HPDE6-E6E7 (cell line): ENCODE measurements at regions not wholly inside any gene's neighbourhood (a gene's known extent, or its start where the extent isn't known, plus 50 kb on each side); places are given as distances from the start of the nearest gene placed in this dataset.
"Not testable (repeated sequence)": the region's sequence is repeated elsewhere in the genome, so short reads cannot be mapped to it uniquely, and the experiment has no call there.

ENCODE experiments used
- DNase-seq: peaks from one replicate; pipeline ENCODE4 v3.0.0; 2011; ENCODE audit warnings: missing footprints; ENCODE audit errors: extremely low spot score

- no peak for DNase-seq
Measured at GRCh38 chr18:47410139-47410538, 158.7 kb upstream of the SKOR2 start.

DNA sequence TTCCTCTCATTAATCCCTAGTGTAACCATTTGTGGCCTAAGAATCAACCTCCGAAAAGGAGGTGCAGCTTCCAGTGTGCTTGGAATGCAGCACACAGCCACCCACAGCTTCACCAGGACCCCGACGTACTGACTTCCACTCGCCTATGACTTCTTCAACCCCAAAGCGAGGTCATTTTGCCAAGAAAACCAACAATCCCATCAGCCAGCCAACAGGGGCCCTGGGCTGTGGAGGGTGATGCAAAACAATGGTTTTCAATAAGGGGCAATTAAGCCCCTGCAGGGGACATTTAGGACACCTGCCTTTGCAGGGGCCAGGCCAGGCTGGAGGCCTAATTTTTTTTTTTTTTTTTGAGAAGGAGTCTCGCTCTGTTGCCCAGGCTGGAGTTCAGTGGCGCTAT is 158.1 kb upstream of the SKOR2 start:
- no peak for DNase-seq

- DNase-seq: no peak
Measured at GRCh38 chr18:47407736-47408135, 156.3 kb upstream of the SKOR2 start.

DNA sequence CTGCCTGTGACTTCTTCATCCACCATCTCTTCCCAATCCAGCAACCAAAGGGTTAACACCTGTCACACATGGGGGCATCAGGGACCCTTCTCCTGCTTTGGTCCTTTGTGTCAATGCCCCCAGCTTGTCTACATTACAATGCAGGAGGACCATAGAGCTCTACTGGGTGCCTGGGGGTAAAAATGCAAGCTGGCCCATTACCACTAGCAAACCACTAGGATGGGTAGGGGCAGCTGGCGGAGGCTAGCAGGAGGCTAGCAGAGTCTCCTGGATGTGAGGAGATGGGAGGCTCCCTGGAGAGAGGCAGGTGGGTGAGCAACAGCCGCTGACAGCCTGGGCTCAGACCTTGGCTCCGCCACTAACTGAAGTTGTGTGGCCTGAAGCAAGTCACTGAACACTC is 153.4 kb upstream of the SKOR2 start:
- DNase-seq: no peak

DNA sequence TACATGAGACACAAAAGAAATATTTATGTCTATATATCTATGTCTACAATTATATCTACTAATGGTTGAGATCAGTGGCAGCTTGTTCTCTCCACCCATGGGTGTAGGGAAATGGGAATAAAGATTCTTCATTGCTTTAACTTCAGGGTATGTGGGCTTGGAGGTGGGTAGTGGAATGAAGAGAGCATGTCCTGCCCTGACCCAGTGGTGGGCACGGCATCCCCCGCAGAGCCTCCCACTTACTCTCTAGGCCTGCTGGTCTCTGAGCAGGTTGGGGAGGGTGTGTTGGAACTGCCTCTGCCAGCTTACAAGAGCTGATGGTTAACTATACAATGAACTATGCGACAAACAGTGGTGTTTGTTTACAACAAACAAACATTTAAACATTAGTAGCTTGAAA is 152.5 kb upstream of the SKOR2 start:
- no peak for DNase-seq

DNA sequence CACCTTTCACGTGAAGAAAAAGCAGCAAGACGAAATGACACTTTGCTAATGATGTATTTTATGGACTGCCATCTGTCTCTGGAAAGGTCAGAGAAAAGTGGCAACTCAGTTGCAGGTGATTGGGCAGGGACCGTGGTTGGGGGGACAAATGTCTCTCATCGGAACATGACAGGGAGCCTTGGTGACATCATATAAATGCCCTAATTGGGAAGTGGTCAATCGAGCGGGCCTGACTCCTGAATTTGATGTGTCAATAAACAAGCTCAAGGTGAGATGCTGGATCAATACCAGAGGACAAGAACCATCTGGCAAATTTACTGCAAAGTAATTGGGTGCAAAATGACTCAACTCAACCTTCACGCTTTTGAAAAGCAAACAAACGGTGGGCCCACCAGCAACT is 151.9 kb upstream of the SKOR2 start:
- DNase-seq: no peak

DNA sequence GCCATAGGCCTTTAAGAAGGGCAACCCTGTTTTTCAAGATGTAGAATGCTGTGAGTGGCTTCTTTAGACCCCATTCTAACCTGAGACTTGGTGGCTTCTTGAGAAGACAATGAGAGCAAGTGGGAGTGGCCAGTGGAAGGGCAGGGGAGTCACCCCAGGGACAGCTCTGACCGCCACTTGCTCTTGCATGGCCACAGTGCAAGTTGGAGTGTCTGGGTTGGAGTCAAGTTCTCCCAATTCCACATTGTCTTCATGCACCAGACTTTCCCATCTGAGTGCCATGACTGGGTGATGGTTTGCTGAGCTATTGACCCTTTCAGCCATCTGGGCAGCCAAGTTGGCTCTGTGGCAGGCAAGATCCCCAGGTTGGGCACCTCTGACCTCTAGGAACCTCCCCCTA is 148.0 kb upstream of the SKOR2 start:
- no peak for DNase-seq

DNA sequence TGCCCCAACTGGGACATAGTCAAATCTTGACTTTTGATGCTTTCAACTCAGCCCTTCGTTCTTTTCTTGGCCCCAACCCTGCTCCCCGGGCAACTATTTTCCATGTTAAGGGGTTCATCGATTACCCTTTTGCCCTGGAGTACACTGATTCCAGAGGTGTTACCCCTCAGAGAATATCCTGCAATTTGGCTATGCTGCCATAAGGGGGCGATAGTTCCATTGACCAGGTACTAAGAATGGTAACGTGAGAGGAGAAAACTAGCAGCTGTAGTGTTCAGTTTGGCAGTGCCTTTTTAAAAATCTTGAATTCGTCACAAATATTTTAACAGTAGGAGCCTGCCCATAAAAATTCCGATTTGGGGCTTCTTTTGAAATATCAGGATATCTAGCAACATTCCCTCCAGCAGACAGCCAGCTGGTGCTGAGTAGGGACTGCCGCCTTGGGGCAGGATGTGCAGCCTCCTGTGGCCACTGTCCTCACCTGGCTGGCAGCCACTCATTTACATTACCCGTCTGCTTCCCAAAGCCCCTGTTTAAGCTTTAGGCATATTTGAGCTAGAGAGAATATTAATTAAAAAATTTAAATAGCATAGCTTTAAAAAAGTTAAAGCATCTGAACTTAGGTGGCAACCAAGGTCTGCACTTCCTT is 146.3 kb upstream of the SKOR2 start:
- DNase-seq: no peak

GRCh38 chr18:47391665-47392064 is 140.2 kb upstream of the SKOR2 start:
- no peak for DNase-seq

DNA sequence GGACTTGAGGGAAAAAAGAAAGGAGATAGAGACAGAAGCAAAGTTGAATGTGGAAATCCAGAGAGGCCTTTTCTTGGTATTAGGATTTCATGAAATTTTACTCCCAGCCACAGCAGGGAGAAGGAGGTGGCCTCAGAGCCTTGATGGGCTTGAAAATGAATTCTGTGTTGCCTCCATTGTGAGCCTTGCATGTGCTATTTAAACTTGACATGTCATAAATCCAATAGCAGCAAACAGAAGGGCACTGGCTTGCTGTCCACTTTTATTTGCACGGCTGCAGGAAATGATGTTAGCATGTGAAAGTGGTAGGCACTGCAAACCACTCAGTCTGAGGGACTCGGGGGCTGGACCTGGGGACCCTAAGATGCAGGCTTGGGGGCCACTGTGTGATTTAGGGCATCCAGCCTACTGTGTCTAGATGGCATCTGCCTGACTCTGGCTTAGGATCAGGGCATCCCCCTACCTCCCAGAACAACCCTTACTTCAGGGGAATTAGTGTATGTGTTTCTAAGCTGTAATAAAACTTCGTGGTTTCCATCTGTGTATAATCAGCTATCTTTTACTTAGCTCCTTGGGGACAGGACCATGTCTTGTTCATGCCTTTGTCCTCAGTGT is 139.1 kb upstream of the SKOR2 start:
- no peak for DNase-seq

GRCh38 chr18:47389210-47389609 is 137.8 kb upstream of the SKOR2 start:
- no peak for DNase-seq

DNA sequence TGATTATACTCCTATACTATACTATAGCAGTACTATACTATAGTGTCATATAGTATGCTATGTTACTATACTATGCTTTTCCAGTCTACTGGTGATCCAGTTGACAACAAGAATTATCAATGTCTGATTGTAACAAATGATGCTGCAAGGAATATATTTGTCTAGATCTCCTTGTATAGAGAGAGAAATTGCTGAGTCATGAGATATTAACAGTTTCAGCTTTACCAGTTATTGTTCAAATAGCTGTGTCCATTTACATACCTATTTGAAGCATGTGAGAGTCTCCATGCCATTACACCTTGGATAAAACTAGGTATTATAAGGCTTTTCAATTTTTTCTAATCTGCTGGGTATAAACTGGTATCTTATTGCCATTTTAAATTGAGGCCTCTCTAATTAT is 136.4 kb upstream of the SKOR2 start:
- no peak for DNase-seq

GRCh38 chr18:47383729-47384128 is 132.3 kb upstream of the SKOR2 start:
- DNase-seq: no peak

DNA sequence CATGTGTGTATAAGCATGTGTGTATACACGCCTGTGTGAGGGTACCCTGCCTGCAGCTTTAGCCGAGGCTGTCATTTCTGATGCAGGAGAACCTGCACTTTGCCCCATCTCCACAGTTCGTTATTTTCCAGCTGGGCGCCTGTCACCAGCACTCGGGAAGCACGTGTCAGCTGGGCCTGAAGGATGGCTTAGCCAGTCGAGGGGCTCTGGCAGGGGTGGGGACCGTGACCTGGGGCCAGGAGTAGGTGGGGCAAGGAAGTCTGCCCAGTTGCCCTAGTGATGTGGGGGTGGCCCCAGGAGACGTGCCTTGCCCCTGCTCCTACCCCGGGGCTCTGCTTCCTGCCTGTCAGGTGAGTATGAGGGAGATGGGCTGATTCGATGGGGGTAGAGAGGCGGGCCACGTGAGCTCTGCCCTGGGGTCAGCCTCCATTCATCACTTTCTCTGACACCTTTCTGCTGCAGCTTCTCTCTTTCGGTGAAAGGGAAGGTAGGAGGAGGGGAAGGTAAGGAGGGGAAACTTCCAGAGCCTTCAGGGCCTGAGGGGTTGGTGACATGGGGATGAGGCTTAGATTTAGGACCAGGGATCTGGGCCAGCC is 130.6 kb upstream of the SKOR2 start:
- DNase-seq: no peak

DNA sequence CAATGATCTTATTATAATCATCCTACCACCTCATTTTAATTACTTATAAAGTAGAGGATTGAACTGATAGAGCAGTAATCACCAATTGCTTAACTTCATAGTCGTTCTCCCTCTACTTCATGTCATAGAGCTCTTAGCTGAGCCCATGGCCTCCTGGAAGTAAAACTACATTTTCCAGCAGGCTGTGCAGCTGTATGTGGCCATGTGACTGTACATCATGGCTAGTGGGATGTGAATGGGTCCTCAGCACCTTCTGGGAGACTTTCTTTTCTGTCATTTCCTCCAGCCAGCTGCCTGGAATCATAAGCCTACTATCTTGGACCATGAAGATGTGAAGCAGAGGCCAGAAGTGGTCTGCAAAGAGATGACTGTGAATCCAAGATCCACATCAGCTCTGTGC is 128.7 kb upstream of the SKOR2 start:
- no peak for DNase-seq

- no peak for DNase-seq
Measured at GRCh38 chr18:47373465-47373864, 122.0 kb upstream of the SKOR2 start.

- no peak for DNase-seq
Measured at GRCh38 chr18:47370052-47370451, 118.6 kb upstream of the SKOR2 start.

DNA sequence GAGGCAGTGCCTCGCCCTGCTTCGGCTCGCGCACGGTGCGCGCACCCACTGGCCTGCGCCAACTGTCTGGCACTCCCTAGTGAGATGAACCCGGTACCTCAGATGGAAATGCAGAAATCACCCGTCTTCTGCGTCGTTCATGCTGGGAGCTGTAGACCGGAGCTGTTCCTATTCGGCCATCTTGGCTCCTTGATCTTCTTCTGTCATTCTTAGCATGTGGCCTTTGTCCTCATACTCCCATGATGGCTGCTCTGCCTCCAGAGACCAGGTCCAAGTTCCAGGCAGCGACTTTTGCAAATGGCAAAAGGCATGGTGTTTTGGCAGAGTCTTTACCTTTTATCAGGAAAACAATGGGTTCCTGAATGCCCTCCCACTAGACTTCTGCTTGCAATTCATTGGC is 102.6 kb upstream of the SKOR2 start:
- not testable (repeated sequence) for DNase-seq

DNA sequence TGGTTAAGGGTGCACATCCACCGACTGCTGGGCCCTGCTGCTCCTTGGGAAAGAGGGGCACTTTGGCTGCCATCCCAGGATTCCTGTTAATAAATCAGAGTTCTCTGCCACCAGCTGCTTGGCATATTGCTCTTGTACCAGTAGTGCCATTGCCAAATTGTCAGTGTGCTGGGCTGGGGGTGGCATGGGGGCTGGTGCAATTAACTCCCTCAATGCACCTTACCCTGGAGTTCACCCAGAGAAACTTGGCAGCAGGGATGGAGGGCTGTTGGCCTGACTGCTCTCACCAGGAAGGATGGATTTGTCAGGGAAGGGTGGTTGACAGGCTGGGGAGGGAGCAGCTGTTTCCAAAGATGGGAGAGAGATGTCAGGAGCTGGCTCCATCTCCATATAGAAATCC is 94.6 kb upstream of the SKOR2 start:
- DNase-seq: no peak

- DNase-seq: no peak
Measured at GRCh38 chr18:47345291-47345690, 93.8 kb upstream of the SKOR2 start.

DNA sequence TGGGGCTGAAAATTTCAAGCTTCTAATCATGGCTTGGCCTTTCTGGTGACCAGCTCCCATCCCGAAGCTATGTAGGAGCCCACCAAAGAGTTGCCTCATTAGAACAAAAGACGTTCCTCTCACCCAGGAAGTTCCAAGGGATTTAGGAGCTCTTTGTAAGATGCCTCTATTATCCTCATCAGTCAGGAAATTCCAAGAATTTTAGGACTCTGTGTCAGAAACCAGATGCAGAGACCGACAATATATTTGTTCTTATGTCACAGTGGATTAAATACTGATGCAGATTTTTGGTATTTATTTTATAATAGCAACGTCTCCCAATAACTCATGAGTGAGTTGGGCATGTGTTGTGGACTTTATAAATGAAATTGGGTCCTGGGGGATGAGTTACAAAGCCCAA is 91.8 kb upstream of the SKOR2 start:
- DNase-seq: no peak

GRCh38 chr18:47342566-47342965 is 91.1 kb upstream of the SKOR2 start:
- DNase-seq: no peak

GRCh38 chr18:47341678-47342077 is 90.2 kb upstream of the SKOR2 start:
- DNase-seq: no peak

DNA sequence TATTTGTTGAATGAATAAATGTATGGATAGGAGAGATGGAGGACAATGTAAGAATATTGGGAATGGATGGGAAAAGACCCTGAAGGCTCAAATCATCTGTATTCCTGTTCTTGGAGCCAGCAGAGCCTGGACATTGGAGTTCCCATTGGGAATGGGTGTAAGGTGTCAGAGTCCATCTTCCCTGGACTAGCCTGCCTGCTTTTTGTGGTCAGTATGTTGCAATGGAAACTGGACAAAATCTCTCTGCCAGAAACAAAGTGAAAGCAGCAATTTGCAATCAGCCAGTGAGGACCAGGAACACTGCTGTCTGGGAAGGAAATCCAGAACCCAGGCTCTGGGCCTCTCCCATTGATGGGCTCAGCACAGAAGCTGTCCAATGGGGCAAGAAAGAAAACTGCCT is 83.5 kb upstream of the SKOR2 start:
- DNase-seq: no peak
